ENCODE measurements at regions not wholly inside any gene's neighbourhood (a gene's known extent, or its start where the extent isn't known, plus 50 kb on each side); places are given as distances from the start of the nearest gene placed in this dataset.
"Not testable (repeated sequence)": the region's sequence is repeated elsewhere in the genome, so short reads cannot be mapped to it uniquely, and the experiment has no call there.

DNA sequence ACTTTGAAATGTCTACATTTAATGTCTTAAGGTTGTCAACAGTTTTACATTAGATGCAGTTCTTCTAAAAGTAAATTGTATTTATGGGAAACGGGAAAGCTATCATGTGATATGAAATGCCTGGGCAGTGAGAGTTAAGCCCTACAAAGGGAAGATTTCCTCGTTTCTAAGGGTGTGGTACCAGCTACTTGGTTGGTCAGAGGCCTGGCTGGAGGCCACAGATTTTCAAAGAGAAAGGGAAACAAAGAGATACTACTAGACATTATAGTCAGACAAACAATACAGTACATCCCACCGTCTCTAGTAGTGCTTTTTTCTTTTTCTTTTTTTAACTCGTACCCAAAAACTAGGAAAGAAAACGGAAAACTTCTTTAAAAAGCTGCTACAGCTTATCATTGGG lies 467.8 kb downstream of the PCDH7 start:
- DNase-seq (ENCODE audit: low read depth in 3 of 3) = no peak

DNA sequence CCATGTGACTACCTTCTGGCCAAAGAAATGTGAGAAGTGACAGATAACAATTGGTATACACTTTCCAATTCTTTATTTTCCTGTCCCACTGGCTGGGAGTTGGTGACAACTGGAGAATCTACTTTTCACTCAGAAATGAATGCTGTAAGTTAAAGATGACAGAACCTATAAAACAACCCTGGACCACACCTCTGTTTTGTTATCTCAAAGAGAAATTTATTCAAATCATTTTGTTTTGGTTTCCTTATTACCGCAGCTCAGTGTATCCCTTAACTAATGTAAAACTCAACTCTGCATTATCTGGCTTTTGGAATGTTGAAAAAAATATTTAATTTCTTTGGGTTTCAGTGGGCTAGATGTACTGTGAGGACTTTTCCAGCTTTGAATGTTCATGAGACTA lies 469.8 kb downstream of the PCDH7 start:
- DNase-seq (ENCODE audit: low read depth in 3 of 3) = no peak

DNA sequence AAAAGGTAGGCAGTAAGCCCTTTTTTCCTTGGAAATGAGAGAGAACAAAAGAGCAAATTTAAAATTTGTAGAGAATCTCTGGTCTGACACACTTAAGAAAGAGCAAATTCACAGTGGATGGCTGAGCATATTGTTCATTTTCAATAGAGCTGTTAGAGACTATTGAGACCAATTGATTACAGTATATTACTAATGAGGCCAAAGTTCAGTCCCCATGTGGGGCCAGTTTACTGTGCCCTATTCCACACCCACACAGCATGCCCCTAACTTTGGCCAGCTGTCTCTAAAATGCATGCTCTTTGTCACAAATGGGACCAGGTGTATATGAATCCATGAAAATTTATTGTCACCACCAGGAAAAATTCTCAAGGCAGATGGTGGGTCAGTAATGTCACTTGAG lies 470.5 kb downstream of the PCDH7 start:
- no peak for DNase-seq (ENCODE audit: low read depth in 3 of 3)

DNA sequence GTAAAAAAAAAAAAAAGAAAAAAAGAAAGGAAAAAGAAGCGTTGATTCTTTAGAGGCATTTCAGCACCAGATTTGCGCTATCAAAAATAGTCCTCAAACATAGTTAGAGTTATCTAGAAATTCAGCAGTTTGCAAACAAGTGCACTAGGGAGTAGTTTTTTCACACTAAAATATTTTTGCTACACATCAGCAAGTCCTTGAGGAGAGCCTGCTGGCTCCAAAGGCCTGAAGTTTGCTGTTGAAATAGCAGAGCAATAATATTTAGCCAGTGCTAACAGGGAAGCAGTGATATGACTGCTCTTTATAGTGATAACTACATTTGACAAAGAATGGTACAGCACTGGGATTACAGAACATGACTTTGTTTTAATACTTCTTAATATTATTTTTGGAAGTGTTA lies 472.2 kb downstream of the PCDH7 start:
- no peak for DNase-seq (ENCODE audit: low read depth in 3 of 3)

DNA sequence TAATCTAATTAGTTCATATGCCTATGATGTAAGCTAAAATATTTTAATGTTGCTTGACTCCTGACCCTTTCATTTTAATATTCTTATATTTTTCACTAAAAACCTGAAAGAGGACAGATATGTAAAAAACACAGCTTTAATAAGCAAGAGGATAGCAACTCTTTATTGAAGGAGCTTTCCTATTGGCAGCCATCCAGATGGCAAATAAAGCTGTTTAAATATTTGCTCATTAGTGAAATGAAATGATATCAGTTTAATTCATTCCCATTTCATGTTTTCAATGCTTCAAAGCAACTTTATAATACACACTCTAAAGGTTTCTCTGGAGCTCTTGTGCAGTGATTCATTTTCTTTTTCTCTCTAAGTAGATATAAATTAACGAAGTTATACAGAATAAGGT lies 473.4 kb downstream of the PCDH7 start:
- no peak for DNase-seq (ENCODE audit: low read depth in 3 of 3)

DNA sequence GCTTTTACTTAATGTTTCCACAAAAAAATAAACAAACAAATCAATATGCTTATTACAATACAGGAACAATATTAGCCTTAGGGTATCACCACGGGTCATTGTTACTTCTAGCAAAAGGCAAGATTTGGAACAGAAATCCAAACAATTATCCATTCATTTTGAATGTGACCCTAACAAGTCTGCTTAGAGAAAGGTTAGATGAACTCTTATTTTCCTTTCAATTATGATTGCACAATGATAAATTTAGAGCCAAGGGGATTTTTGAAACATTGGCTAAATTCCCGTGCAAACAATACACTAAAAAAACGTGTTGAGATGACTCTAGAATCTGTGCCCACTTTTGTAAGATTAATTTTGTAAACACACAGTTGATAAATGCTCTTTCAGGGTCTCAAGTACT lies 474.7 kb downstream of the PCDH7 start:
- DNase-seq (ENCODE audit: low read depth in 3 of 3) = no peak

DNA sequence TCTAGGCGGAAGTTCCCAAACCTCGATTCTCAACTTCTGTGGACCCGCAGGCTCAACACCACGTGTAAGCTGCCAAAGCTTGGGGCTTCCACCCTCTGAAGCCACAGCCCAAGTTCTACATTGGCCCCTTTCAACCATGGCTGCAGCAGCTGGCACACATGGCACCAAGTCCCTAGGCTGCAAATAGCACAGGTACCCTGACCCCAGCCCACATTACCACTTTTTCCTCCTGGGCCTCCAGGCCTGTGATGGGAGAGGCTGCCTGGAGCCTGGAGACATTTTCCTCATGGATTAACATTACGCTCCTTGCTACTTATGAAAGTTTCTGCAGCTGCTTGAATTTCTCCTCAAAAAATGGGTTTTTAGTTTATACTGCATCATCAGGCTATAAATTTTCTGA lies 479.5 kb downstream of the PCDH7 start:
- DNase-seq (ENCODE audit: low read depth in 3 of 3) = no peak

DNA sequence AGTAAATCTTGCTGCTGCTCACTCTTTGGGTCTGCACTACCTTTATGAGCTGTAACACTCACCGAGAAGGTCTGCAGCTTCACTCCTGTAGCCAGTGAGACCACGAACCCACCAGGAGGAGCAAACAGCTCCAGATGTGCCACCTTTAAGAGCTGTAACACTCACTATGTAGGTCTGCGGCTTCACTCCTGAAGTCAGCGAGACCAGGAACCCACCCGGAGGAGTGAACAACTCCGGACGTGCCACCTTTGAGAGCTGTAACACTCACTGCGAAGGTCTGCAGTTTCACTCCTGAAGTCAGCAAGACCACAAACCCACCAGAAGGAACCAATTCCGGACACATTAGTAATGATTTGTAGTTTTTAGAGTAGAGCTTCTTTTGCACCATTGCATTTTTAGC lies 481.9 kb downstream of the PCDH7 start:
- not testable (repeated sequence) for DNase-seq (ENCODE audit: low read depth in 3 of 3)

DNA sequence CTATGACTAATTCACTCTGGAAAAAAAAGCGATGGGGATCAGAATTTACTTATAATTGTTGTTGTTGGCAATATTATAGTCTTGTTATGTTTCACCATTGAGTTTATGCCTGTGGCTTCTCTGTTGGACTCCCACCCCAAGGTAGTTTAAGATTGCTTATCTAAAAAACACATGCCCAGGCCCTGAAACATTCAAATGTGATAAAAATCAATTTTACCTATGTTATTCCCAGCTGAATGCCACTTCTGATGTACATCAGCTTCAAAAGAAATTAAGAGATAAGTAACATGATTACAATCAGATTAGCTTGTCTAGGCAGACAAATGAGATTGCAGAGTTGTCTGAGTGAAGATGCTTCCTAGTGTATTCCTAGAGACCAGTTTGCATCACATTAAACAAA lies 484.7 kb downstream of the PCDH7 start:
- no peak for DNase-seq (ENCODE audit: low read depth in 3 of 3)

DNA sequence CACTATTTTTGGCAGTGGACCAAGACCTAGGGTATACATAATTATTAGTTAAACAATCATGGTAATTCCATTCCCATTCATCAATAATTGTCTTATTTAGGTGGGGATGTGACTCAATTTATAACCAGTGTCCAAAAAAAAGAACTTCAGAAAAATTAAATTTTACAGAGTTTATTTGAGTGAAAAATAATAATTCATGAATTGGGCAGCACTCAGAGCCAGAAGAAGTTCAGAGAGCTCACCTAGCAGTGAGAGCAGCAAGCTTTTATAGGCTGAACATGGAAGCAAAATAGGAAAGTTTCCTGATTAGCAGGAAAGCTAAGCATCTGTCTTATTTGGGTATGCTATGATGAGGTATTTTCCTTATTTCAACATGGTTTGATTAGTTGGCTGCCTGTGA lies 500.8 kb downstream of the PCDH7 start:
- no peak for DNase-seq (ENCODE audit: low read depth in 3 of 3)

DNA sequence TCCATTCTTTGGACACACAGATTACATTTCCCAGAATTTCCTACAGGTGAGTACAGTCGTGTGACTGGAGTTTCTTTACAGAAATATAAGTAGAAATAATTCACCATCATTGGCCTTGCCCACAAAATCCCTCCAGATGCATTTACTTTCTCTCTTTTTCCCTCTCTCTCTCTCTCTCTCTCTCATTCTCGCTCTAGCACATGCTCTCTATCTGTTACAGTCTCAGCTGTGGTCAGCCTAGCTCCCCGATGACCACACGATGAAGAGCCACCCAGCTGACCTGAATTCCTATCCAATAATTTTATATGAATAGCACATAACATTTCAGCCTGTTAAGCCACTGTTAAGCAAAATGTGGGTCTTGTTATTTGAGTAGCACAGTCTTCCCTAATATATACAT lies 507.9 kb downstream of the PCDH7 start:
- DNase-seq (ENCODE audit: low read depth in 3 of 3) = no peak

DNA sequence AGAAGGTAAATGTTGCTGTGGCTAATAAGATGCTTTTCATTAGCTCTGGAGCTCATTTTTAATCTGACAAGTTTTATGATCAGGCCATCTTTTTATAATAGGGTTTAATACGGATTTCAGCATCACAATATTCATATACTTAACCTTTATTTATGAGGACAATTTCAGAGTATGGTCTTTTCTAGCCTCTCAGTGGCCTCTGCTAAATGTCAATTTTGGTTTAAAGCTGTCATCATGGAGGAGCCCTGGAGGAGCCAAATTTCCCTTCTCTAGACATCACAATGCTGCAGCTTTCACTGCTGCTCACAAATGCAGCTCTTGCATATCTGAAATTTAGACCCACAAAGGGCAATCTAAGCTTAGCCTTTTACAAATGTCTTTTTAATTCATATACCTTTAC lies 510.4 kb downstream of the PCDH7 start:
- DNase-seq (ENCODE audit: low read depth in 3 of 3) = no peak

DNA sequence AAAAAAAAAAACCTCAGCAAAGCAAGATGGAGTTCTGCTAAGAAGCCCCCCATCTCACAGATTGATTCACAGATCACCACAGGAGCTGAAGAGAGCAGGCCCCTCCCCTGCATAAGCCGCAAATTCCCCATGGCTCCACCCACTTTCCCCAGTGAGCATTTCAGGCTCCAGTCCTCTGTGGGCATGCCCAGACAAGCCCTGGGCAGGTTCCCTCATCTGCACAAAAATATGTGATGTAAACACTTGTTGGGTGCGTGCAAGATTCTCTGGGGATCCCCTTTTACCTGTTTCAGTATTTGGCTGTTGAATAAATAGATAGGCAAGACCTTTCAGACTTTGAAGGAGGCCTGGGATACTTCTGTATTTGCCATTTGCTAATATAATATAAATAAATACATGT lies 514.3 kb downstream of the PCDH7 start:
- no peak for DNase-seq (ENCODE audit: low read depth in 3 of 3)

DNA sequence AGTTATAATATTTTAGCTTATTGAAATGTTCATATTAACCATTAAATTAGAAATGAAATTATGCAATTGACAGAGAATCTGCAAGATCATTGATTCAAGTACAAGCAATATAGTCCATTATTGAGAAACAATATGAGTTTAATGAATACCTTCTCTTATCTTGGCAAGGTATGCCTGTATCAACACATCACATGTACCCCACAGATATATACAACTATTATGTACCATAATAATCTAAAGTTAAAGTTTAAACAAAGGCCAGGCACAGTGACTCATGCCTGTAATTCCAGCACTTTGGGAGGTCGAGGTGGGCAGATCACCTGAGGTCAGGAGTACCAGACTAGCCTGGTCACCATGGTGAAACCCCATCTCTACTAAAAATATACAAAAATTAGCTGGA lies 514.7 kb downstream of the PCDH7 start:
- DNase-seq (ENCODE audit: low read depth in 3 of 3) = no peak

DNA sequence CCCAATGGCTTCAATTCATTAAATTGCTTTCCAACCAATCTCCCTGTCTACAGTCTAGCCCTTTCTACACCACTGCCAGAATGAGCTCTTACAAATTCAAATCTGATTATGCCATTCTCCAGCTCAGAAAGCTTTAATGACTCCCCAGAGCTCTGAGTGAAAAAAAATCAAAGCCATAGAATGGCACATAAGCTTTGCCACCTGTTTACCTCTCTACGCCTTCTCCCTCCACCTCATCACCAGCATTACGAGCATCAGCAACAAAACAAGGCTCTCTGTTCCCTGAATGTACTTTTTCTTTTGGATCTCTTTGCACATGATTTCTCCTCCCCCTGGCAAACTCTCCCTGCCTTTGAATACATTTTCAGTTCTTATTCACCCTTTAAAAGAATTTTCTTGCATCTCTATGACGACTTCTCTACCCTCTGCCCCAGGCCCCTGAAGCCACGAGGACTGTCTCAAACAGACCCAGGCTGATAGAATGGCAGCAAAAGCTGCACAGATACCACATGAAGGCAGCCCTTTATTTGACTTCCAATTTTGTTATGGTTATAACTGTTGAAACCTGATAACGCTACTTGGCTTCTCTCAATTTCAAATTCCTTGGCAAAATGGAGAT lies 516.0 kb downstream of the PCDH7 start:
- DNase-seq (ENCODE audit: low read depth in 3 of 3) = no peak

DNA sequence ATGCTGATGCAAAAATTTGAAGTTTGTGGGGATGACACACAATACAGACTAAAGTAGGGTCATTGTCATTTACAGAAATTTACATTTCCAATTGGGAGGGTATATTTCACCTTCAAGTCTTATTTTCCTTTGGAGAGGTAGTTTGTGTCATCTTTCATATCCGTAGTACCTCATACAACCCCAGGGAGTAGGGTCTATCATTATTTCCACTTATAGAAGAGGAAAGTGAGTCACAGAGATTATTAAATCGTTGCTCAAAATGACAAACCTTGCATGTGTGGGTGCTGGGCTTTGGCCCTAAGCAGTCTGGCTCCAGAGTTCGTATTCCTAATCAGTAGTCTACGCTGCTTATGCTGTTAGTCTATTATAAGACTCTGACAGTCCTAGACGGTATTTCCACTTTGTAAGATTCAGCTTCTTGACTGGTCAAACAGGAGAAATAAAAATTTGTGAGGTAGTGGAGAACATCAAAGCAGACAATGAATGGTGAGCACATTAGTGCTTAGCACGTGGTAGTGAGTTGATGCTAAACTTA lies 516.5 kb downstream of the PCDH7 start:
- DNase-seq (ENCODE audit: low read depth in 3 of 3) = no peak

DNA sequence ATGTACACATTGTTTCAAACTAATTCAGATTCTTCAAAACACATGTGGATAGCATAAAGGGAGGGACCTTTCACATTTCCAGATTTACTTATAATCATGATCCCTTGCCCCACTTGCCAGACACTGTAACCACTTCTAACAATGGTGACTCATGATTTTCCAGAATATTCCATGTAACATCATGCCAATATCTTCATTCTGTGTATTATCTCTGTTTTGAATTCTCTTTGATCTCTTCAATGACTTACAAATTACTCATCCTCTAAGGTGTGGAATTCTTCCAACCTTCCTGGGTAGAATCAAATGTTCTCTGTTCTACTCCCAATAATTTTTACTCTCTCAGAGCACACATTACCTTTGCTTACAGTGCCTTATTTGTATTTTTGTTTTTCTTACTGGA lies 517.1 kb downstream of the PCDH7 start:
- no peak for DNase-seq (ENCODE audit: low read depth in 3 of 3)

DNA sequence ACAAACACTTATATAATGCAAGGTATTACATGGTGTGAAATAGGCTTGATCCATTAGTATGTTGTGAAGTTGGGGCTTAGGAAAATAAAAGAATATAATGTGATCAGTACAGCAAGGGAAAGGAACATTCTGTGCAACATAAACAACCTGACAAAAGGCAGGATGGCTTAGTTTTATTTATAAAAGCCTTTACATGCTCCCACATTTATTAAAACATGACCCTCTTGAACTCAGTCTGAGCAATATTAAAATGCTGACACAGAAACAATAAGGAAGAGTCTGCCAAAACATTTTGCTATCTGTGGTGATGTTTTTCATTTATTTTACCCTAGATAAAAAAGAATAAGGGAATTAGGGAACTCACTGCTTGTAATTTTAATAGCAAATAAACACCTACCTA lies 519.7 kb downstream of the PCDH7 start:
- DNase-seq (ENCODE audit: low read depth in 3 of 3) = no peak

DNA sequence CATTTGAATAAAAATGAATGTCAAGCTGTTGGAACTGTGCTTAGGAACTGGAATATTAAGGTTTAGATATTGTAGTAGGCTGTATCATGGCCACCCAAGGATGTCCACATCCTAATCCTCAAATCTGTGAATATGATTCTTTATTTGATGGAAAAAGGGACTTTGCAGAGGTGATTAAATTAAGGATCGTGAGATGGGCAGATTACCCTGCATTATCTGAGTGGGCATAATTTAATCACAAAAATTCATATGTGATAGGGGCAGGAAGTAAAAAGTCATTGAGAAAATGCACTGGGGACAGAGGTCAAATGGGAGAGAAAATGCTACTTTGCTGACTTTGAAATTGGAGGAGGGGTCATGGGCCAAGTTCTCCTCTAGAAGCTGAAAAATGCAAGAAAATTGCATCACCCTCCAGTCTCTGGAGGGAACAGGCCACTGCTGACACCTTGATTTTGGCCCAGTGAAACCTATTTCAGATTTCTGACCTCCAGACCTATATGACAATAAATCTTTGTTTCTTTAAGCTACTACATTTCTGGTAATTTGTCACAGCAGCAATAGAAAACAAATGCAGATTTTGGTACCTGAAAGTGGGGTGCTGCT lies 521.4 kb downstream of the PCDH7 start:
- no peak for DNase-seq (ENCODE audit: low read depth in 3 of 3)

DNA sequence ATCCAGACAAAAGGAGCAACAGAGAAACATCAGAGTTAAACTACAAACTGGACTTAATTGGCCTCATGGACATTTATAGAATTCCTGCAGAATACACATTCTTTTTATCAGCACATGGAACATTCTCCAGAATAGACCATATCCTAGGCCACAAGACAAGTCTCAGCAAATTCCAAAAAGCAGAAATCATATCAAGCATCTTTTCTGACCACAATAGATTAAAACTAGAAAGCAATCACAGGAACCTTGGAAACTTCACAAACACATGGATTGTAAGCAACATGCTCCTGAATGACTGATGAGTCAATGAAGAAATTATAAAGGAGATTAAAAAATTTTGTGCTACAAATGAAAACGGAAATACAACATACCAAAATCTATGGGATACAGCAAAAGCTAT lies 526.7 kb downstream of the PCDH7 start:
- no peak for DNase-seq (ENCODE audit: low read depth in 3 of 3)

DNA sequence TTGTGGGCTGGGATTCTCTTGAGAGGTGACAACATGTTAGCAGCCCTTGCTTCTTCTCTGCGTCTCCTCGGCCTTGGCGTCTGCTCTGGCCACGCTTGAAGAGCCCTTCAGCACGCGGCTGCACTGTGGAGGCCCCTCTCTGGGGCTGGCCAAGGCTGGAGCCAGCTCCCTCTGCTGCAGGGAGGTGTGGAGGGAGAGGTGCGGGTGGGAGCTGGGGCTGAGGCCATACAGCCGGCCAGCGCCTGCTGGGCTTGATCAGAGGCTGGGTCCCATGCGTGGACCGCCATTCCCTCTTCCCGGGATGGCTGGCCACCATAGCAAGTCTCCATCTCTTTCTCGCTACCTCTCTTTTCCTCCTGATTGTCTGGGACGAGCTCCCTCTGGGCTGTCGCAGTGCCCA lies 539.0 kb downstream of the PCDH7 start:
- DNase-seq (ENCODE audit: low read depth in 3 of 3) = no peak

DNA sequence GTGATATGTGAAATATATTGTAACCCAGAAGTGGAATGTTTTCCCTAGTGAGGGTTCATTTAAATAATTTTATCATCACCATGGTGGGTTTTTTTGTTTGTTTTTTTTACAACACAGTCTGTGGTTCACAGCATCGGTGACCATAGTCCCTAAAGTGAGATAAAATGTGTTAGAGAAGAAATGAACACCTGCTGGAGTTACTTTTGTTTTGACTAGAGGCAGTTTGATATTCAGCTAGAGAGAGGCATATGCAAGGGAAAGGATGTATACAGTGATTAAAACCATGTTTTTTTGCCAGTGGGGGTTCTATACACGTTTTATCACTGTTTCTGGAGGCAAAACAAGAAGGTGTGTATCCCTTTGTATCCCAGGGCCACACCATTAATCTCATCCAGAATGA lies 541.5 kb downstream of the PCDH7 start:
- no peak for DNase-seq (ENCODE audit: low read depth in 3 of 3)

DNA sequence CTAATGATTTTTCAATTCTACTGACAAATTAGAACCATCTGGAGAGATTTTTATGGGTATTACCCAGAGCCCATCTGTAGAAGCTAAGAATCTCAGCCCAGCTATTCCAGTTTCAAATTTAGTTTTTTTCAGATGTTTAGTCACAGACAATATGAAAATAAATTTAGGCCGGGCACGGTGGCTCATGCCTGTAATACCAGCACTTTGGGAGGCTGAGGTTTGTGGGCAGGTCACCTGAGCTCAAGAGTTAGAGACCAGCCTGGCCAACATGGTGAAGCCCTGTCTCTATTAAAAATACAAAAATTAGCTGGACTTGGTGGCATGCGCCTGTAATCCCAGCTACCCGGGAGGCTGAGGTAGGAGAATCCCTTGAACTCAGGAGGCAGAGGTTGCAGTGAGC lies 545.9 kb downstream of the PCDH7 start:
- DNase-seq (ENCODE audit: low read depth in 3 of 3) = not testable (repeated sequence)

Measured in stimulated activated CD4-positive, alpha-beta T cell treated with anti-CD3 and anti-CD28 coated beads, TNF-alpha, amount 100 ng/mL, for 24 hours (primary cell).